AG04449 (cell line): ENCODE measurements at regions not wholly inside any gene's neighbourhood (a gene's known extent, or its start where the extent isn't known, plus 50 kb on each side); places are given as distances from the start of the nearest gene placed in this dataset.
A peak's percentile ranks its signal among the peaks of the same experiment; 100 is the strongest.

Experiments
- CTCF ChIA-PET: fragments of 350-600 bp; formaldehyde crosslinking; extraction: SDS; loops from one replicate; lab custom pipeline; 2021; ENCODE audit warnings: antibody characterized with exemption; lab: Yijun Ruan, JAX
- POLR2A ChIA-PET: fragments of 400-600, 350-600 bp; formaldehyde crosslinking; extraction: SDS; loops from one replicate; lab custom pipeline; 2020; ENCODE audit warnings: antibody characterized with exemption, inconsistent platforms; lab: Yijun Ruan, JAX
- DNase-seq: peaks from one replicate; pipeline ENCODE4 v3.0.0-alpha.2; 2010; ENCODE audit warnings: low read depth, low spot score
- H3K4me3 ChIP-seq: 2 replicates; pipeline ENCODE4 v1.5.1; 2011; ENCODE audit warnings: low read depth, mild to moderate bottlenecking, control low read depth, low read length
- TF ChIP-seq, protein P1 (sequence below): IDR thresholded peaks from one replicate; pipeline ENCODE4 v1.5.1; 2011; ENCODE audit warnings: mild to moderate bottlenecking, moderate library complexity, low read length, control low read depth, inconsistent platforms; ENCODE audit not compliant: insufficient read depth; ENCODE audit errors: missing control alignments

DNA sequence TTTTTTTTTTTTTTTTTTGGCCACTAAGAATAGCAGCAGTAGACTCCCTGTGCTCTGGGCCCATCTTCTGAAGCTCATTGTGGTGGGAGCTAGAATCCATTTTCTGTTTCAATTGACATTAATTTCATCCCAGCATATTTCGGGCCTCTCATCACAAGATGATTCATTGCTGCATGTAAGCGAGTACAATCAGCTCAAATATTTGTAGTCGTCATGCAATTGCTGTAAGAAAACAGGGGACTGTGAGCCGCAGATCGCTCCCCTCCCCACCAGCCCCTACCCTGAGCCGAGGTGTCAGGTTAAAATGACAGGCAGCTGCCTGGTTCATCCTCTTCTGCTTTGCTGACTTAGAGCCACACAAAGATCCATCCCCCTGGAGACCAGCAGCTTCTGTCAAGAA, 358.8 kb upstream of the CDH5 start:
- POLR2A ChIA-PET: interaction anchor here (0.7 to 1.6 kb wide), 3 partner anchors 11 to 145 kb away, joined by 3 to 6 read pairs (median 3); no protein-coding TSS in a partner anchor
- TF ChIP-seq, protein P1, sequence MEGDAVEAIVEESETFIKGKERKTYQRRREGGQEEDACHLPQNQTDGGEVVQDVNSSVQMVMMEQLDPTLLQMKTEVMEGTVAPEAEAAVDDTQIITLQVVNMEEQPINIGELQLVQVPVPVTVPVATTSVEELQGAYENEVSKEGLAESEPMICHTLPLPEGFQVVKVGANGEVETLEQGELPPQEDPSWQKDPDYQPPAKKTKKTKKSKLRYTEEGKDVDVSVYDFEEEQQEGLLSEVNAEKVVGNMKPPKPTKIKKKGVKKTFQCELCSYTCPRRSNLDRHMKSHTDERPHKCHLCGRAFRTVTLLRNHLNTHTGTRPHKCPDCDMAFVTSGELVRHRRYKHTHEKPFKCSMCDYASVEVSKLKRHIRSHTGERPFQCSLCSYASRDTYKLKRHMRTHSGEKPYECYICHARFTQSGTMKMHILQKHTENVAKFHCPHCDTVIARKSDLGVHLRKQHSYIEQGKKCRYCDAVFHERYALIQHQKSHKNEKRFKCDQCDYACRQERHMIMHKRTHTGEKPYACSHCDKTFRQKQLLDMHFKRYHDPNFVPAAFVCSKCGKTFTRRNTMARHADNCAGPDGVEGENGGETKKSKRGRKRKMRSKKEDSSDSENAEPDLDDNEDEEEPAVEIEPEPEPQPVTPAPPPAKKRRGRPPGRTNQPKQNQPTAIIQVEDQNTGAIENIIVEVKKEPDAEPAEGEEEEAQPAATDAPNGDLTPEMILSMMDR: no peak
- CTCF ChIA-PET: interaction anchor here (1.2 kb wide), 1 partner anchor 9 kb away, joined by 3 read pairs; no protein-coding TSS in a partner anchor
- no peak overlapping the region for H3K4me3 ChIP-seq
- peak; percentile 58 for DNase-seq

DNA sequence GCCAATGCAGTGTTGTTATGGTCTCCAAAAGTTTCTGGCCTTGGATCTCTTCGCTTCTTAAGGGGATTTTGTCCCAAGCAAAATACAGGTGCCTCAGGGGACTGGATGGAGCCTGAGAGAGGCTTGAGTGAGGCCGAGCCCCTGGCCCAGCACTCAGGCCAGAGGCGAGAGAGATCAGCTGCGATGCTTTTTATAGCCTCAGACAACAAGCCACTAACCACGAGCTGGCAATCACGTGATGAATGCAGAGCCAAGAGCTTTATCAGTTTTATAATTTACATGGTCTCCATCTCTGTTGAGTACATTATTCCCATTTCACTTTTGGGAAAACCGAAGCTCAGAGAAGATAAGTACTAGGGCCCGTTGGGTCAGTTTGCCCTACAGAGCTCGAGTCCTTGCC, 360.0 kb upstream of the CDH5 start:
- ChIA-PET CTCF (no interaction called here), POLR2A (interaction anchor here (1.6 kb wide), 1 partner anchor 146 kb away, joined by 6 read pairs; no protein-coding TSS in a partner anchor)
- no peak overlapping the region for H3K4me3 ChIP-seq
- TF ChIP-seq, protein P1: no peak
- no peak for DNase-seq

GRCh38 chr16:66004699-66005098, 361.8 kb upstream of the CDH5 start:
- ChIA-PET POLR2A (no interaction called here), CTCF (no interaction called here)
- TF ChIP-seq, protein P1: no peak
- no peak for DNase-seq
- no peak overlapping the region for H3K4me3 ChIP-seq

GRCh38 chr16:66003201-66003600, 363.3 kb upstream of the CDH5 start:
- no peak overlapping the region for H3K4me3 ChIP-seq
- ChIA-PET POLR2A (no interaction called here), CTCF (interaction anchor here (0.8 kb wide), 1 partner anchor 21 kb away, joined by 3 read pairs; no protein-coding TSS in a partner anchor)
- TF ChIP-seq, protein P1: no peak
- no peak for DNase-seq

DNA sequence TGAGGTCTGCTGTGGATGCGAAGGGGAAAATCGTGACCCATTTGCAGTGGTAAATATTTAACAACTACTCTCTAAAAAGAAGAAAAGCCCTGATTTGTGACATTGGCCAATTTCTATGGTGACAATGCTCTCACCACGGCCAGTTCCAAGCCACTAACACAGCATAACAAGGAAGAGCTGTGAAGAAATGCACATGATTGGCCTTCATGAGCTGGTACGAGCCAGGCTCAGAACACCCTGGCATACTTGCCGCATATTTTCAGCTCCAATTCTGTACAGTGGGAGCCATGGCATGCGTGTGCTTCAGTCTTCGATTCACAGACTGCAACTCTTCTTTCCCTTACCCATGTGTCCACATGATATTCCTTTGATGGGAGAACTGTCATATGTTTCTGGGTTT, 363.9 kb upstream of the CDH5 start:
- H3K4me3 ChIP-seq: no peak overlapping the region
- no peak for DNase-seq
- ChIA-PET POLR2A (interaction anchor here (0.7 kb wide), 1 partner anchor 107 kb away, joined by 4 read pairs; no protein-coding TSS in a partner anchor), CTCF (interaction anchor here (0.8 kb wide), 1 partner anchor 20 kb away, joined by 3 read pairs; no protein-coding TSS in a partner anchor)
- TF ChIP-seq, protein P1: no peak

- TF ChIP-seq, protein P1: no peak
- ChIA-PET POLR2A (no interaction called here), CTCF (interaction anchor here (1.0 to 1.3 kb wide), 2 partner anchors 11 to 269 kb away, joined by 3 read pairs; no protein-coding TSS in a partner anchor)
- no peak overlapping the region for H3K4me3 ChIP-seq
- DNase-seq: no peak
Measured at GRCh38 chr16:66001432-66001831, 365.1 kb upstream of the CDH5 start.
